ENCODE measurements at regions not wholly inside any gene's neighbourhood (a gene's known extent, or its start where the extent isn't known, plus 50 kb on each side); places are given as distances from the start of the nearest gene placed in this dataset.

DNA sequence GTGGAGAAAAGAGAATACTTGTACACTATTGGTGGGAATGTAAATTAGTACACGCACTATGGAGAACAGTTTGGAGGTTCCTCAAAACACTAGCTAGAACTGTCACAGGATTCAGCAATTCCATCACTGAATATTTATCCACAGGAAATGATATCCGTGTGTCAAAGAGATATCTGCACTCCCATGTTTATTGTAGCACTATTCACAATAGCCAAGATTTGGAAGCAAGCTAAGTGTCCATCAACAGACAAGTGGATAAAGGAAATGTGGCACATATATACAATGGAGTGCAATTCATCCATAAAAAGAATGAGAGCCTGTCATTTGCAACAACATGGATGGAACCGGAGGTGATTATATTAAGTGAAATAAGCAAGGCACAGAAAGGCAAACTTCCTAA, 428.5 kb downstream of the CCDC91 start:
- Mint-ChIP-seq H3K9me3 (ENCODE audit: unreplicated experiment) (no peaks in the 10 kb centered on the region), H3K27ac (ENCODE audit: unreplicated experiment) (no peak overlapping the region), H3K4me3 (ENCODE audit: unreplicated experiment) (no peak overlapping the region), H3K4me1 (ENCODE audit: low read depth, unreplicated experiment) (no peaks in the 10 kb centered on the region), H3K27me3 (ENCODE audit: unreplicated experiment) (no peaks in the 10 kb centered on the region), H3K36me3 (ENCODE audit: unreplicated experiment) (no peaks in the 10 kb centered on the region)
- no peak for TF ChIP-seq CTCF (IDR thresholded peaks at IDR 0.05; ENCODE audit: partially characterized antibody, unreplicated experiment)
- DNase-seq = no peak

DNA sequence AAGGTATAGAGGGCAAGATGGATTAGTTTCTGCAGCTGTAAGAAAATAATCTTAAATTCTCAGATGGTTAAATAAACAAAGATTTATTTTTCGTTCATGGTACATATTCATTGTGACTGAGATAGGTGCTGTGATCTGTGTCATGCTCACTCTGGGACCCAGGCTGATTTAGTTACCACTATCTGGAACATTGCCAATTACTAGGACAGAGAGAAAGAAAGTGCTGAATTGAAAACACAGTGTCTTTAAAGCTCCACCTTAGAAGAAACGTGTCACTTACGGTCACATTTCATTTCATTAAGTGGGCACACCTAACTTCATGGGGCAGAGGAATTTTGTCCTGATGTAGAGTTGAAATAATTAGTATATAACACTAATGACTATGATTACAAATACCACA, 430.0 kb downstream of the CCDC91 start:
- no peaks in the 10 kb centered on the region for H3K27me3 Mint-ChIP-seq (ENCODE audit: unreplicated experiment)
- H3K4me3 Mint-ChIP-seq (ENCODE audit: unreplicated experiment) = no peak overlapping the region
- no peak for DNase-seq
- no peaks in the 10 kb centered on the region for H3K36me3 Mint-ChIP-seq (ENCODE audit: unreplicated experiment)
- no peak for TF ChIP-seq CTCF (IDR thresholded peaks at IDR 0.05; ENCODE audit: partially characterized antibody, unreplicated experiment)
- no peaks in the 10 kb centered on the region for H3K9me3 Mint-ChIP-seq (ENCODE audit: unreplicated experiment)
- no peak overlapping the region for H3K27ac Mint-ChIP-seq (ENCODE audit: unreplicated experiment)
- H3K4me1 Mint-ChIP-seq (ENCODE audit: low read depth, unreplicated experiment) = no peaks in the 10 kb centered on the region

DNA sequence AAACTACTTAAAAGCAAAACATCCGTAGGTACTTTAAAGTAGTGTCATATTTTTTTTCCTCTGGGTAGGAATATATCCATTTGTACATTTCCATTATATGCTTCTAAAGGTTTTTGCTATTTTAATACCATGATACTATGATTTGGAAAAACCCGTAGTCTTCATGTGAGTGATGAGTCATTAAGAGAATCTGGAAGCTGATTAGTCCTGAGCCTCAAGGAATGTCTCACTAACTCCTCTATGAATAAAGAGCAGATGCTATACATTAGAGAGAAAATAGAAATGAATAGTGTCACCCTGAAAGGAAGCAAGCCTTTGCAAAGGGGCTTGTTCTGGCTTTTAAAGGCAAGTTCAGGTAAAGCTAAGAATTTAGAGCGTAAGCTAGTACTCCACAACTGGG, 432.1 kb downstream of the CCDC91 start:
- H3K4me1 Mint-ChIP-seq (ENCODE audit: low read depth, unreplicated experiment) = no peaks in the 10 kb centered on the region
- no peaks in the 10 kb centered on the region for H3K27me3 Mint-ChIP-seq (ENCODE audit: unreplicated experiment)

GRCh38 chr12:28626504-28626903, 436.2 kb downstream of the CCDC91 start:
- H3K27me3 Mint-ChIP-seq (ENCODE audit: unreplicated experiment) = no peaks in the 10 kb centered on the region
- H3K36me3 Mint-ChIP-seq (ENCODE audit: unreplicated experiment) = no peaks in the 10 kb centered on the region
- H3K4me1 Mint-ChIP-seq (ENCODE audit: low read depth, unreplicated experiment) = no peaks in the 10 kb centered on the region
- no peak for TF ChIP-seq CTCF (IDR thresholded peaks at IDR 0.05; ENCODE audit: partially characterized antibody, unreplicated experiment)
- no peaks in the 10 kb centered on the region for H3K9me3 Mint-ChIP-seq (ENCODE audit: unreplicated experiment)
- H3K4me3 Mint-ChIP-seq (ENCODE audit: unreplicated experiment) = no peak overlapping the region
- H3K27ac Mint-ChIP-seq (ENCODE audit: unreplicated experiment) = no peak overlapping the region
- DNase-seq = no peak

More for the DNA sequence above, 432.1 kb downstream of the CCDC91 start:
- Mint-ChIP-seq H3K9me3 (ENCODE audit: unreplicated experiment) (no peaks in the 10 kb centered on the region), H3K27ac (ENCODE audit: unreplicated experiment) (no peak overlapping the region), H3K4me3 (ENCODE audit: unreplicated experiment) (no peak overlapping the region), H3K36me3 (ENCODE audit: unreplicated experiment) (no peaks in the 10 kb centered on the region)
- DNase-seq = no peak
- no peak for TF ChIP-seq CTCF (IDR thresholded peaks at IDR 0.05; ENCODE audit: partially characterized antibody, unreplicated experiment)

- DNase-seq = no peak
- Mint-ChIP-seq H3K4me1 (ENCODE audit: low read depth, unreplicated experiment) (no peaks in the 10 kb centered on the region), H3K4me3 (ENCODE audit: unreplicated experiment) (no peak overlapping the region), H3K27me3 (ENCODE audit: unreplicated experiment) (no peaks in the 10 kb centered on the region), H3K36me3 (ENCODE audit: unreplicated experiment) (no peaks in the 10 kb centered on the region), H3K27ac (ENCODE audit: unreplicated experiment) (no peak overlapping the region), H3K9me3 (ENCODE audit: unreplicated experiment) (no peaks in the 10 kb centered on the region)
- no peak for TF ChIP-seq CTCF (IDR thresholded peaks at IDR 0.05; ENCODE audit: partially characterized antibody, unreplicated experiment)
Observed at GRCh38 chr12:28629691-28630090, 439.4 kb downstream of the CCDC91 start.

Data from glutamatergic neuron (in vitro differentiated cells).